Upper lobe of left lung (tissue), 6 donors: ENCODE measurements at regions not wholly inside any gene's neighbourhood (a gene's known extent, or its start where the extent isn't known, plus 50 kb on each side); places are given as distances from the start of the nearest gene placed in this dataset.
A peak's percentile ranks its signal among the peaks of the same experiment; 100 is the strongest.
"Not testable (repeated sequence)": the region's sequence is repeated elsewhere in the genome, so short reads cannot be mapped to it uniquely, and the experiment has no call there.

ENCODE experiments used
- ATAC-seq, 2 donors: fragments of 200-7000 bp; cut with Tn5 transposase; one replicate each; pipeline ENCODE4 v1.9.1; 2022; ENCODE audit warnings: mild to moderate bottlenecking in 2 of 2, moderate library complexity in 2 of 2; ENCODE audit not compliant: low FRiP score in 2 of 2
- DNase-seq, 2 donors: peaks; one replicate each; pipeline ENCODE4 v3.0.0-alpha.2; 2019 to 2020
- H3K27ac ChIP-seq, 4 donors: fragments of 200-600 bp; sonication (generic); one replicate each; pipeline ENCODE4 v1.5.1; 2016 to 2019
- H3K27me3 ChIP-seq, 4 donors: fragments of 200-600 bp; sonication (generic); one replicate each; pipeline ENCODE4 v1.5.1; 2017 to 2019
- H3K36me3 ChIP-seq, 4 donors: fragments of 200-600 bp; sonication (generic); one replicate each; pipeline ENCODE4 v1.5.1; 2016 to 2019
- H3K4me1 ChIP-seq, 4 donors: fragments of 200-600 bp; sonication (generic); one replicate each; pipeline ENCODE4 v1.5.1; 2018 to 2019
- H3K4me3 ChIP-seq, 4 donors: fragments of 200-600 bp; sonication (generic); one replicate each; pipeline ENCODE4 v1.5.1; 2017 to 2019; ENCODE audit warnings: mild to moderate bottlenecking in 2 of 4, moderate library complexity in 1 of 4
- H3K9me3 ChIP-seq, 4 donors: fragments of 200-600 bp; sonication (generic); one replicate each; pipeline ENCODE4 v1.5.1; 2018 to 2019
- CTCF ChIP-seq, 6 experiments: fragments of 450-650 bp in 4 of 6; fragments of 200-600 bp in 2 of 6; sonication (generic) in 2 of 6; IDR thresholded peaks; one replicate each; pipeline ENCODE4 v1.5.1; 2016 to 2019; ENCODE audit warnings: antibody characterized with exemption in 6 of 6
- EP300 ChIP-seq, 4 donors: sonication (generic); formaldehyde crosslinking; IDR thresholded peaks; one replicate each; pipeline ENCODE4 v1.5.1; 2017; ENCODE audit warnings: antibody characterized with exemption in 4 of 4, control low read depth in 2 of 4
- POLR2A ChIP-seq, 4 donors: fragments of 450-650 bp; IDR thresholded peaks; one replicate each; pipeline ENCODE4 v1.5.1; 2016 to 2017; ENCODE audit warnings: antibody characterized with exemption in 4 of 4, mild to moderate bottlenecking in 2 of 4
- POLR2AphosphoS5 ChIP-seq, 2 donors: sonication (generic); formaldehyde crosslinking; IDR thresholded peaks; one replicate each; pipeline ENCODE4 v1.5.1; 2017; ENCODE audit warnings: antibody characterized with exemption in 2 of 2
- WGBS, 2 donors: methylation state at CpG; one replicate each; pipeline ENCODE4 v1.1.5; 2017 to 2018; 5-methylcytosine and 5-hydroxymethylcytosine counted together
- donor health status: DM: no; HTN: no; CAD: no; lungs with moderate emphysema.
- donor health status: DM: no; HTN: yes; CAD: no; lungs with severe emphysema.

- Histone ChIP-seq H3K4me1 (no peaks in the 10 kb centered on the region), H3K27me3 (no peaks in the 10 kb centered on the region), H3K36me3 (no peaks in the 10 kb centered on the region), H3K9me3 (peaks cover 0 to 10% (median 2%) of the 10 kb centered on the region in 4 donors), H3K4me3 (no peak overlapping the region), H3K27ac (no peak overlapping the region)
- TF ChIP-seq CTCF (IDR thresholded peaks at IDR 0.05) (no peak), POLR2A (IDR thresholded peaks at IDR 0.05) (no peak), POLR2AphosphoS5 (IDR thresholded peaks at IDR 0.05) (no peak), EP300 (IDR thresholded peaks at IDR 0.05) (no peak)
- WGBS, 2 donors, result 51 to 82% methylated on average over 2 of the region's 2 CpGs
- DNase-seq (no peak), ATAC-seq (no peak)
Observed at GRCh38 chr5:100110497-100110896, 424.7 kb upstream of the FAM174A start.

GRCh38 chr5:100108883-100109282, 426.3 kb upstream of the FAM174A start:
- no peak overlapping the region for H3K27ac ChIP-seq
- WGBS, 2 donors, result 78 to 89% methylated on average over 3 of the region's 3 CpGs
- TF ChIP-seq POLR2AphosphoS5 (IDR thresholded peaks at IDR 0.05), result no peak
- no peak for TF ChIP-seq EP300 (IDR thresholded peaks at IDR 0.05)
- no peak for TF ChIP-seq CTCF (IDR thresholded peaks at IDR 0.05)
- TF ChIP-seq POLR2A (IDR thresholded peaks at IDR 0.05), result no peak
- no peaks in the 10 kb centered on the region for H3K27me3 ChIP-seq
- ATAC-seq (no peak), DNase-seq (no peak)
- H3K4me3 ChIP-seq, result no peak overlapping the region
- no peaks in the 10 kb centered on the region for H3K36me3 ChIP-seq
- H3K4me1 ChIP-seq, result no peaks in the 10 kb centered on the region
- peaks cover 0 to 10% (median 2%) of the 10 kb centered on the region in 4 donors for H3K9me3 ChIP-seq

GRCh38 chr5:100103592-100104119, 431.5 kb upstream of the FAM174A start:
- not testable (repeated sequence) for H3K4me3 ChIP-seq, H3K27me3 ChIP-seq, H3K36me3 ChIP-seq, H3K4me1 ChIP-seq, H3K27ac ChIP-seq, ATAC-seq, H3K9me3 ChIP-seq, DNase-seq
- 65 to 67% methylated on average over 1 of the region's 1 CpG for WGBS, 2 donors

DNA sequence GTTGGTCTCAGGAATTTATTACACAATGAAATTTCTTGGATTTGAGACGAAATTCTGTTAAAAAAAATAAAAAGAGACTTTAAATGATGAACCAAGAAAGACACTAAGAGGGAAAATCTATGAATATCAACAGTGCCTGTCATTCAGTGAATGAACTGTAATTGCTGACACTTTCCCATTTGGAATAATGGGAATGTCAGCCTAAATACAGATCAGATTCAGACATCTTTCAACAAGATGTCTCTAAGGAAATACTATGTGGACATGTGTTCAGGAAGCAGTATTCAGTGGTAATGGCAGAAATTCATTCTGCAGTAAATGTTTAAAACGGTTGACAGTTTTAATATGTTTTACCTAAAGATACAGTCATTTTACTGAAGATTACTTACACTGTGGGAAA, 433.7 kb upstream of the FAM174A start:
- not testable (repeated sequence) for H3K4me3 ChIP-seq, H3K4me1 ChIP-seq, H3K27me3 ChIP-seq, H3K9me3 ChIP-seq, H3K27ac ChIP-seq, H3K36me3 ChIP-seq, ATAC-seq, DNase-seq
- WGBS, 2 donors, result 43 to 49% methylated on average over 2 of the region's 2 CpGs

GRCh38 chr5:100096328-100096727, 438.8 kb upstream of the FAM174A start:
- H3K36me3 ChIP-seq, ATAC-seq, H3K4me3 ChIP-seq, DNase-seq, H3K4me1 ChIP-seq, H3K27ac ChIP-seq, H3K27me3 ChIP-seq, H3K9me3 ChIP-seq: not testable (repeated sequence)

DNA sequence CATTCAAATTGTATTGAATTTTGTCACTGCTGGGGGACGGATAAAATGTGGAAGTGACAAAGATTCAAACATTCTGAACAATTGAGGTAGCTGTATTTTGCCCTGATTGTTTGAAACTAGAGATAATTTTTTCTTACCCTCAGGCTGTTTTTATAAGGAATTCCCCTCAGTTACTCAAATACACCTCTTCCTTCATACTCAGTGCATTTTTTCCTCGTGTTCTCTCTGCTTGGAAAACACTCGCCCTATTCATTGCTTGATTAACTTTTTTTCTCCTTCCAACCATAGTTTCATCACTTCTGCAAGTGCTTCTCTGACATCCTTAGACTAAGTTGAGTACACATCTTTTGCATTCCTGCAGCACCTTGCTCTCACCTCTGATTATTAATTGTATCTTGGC, 454.5 kb upstream of the FAM174A start:
- DNase-seq, H3K27ac ChIP-seq, ATAC-seq, H3K4me1 ChIP-seq, H3K4me3 ChIP-seq, H3K27me3 ChIP-seq, H3K9me3 ChIP-seq, H3K36me3 ChIP-seq: not testable (repeated sequence)
- WGBS, 2 donors, result 32 to 50% methylated on average over 3 of the region's 3 CpGs

GRCh38 chr5:100079163-100079562, 456.0 kb upstream of the FAM174A start:
- not testable (repeated sequence) for H3K4me3 ChIP-seq, H3K9me3 ChIP-seq, H3K4me1 ChIP-seq, DNase-seq, H3K27ac ChIP-seq, H3K36me3 ChIP-seq, H3K27me3 ChIP-seq, ATAC-seq
- WGBS, 2 donors, result 50 to 67% methylated on average over 1 of the region's 1 CpG

DNA sequence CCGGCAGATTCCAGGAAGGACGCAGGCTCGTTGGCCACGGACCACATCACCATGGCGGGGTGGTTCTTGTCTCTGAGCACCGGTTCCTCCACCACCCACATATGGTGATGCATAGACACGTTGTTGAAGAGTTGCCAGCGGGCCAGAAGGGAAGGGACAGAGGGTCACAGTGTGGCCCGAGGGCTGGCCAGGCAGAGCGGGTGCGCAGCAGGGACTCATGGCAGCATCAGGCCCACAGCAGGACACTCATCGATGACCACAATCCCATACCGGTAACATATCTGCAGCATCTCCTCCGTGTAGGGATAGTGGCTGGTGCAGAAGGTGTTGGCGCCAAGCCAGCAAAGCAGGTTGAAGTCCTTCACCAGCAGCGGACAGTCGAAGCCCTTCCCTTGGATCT, 469.2 kb upstream of the FAM174A start:
- H3K4me1 ChIP-seq, H3K36me3 ChIP-seq, H3K4me3 ChIP-seq, H3K27ac ChIP-seq, H3K9me3 ChIP-seq, H3K27me3 ChIP-seq: not testable (repeated sequence)
- ATAC-seq (peak; percentile 40 to 49), DNase-seq (peak in 1 of 2 donors; percentile 30)
- WGBS, 2 donors, result 92 to 100% methylated on average over 2 to 14 of the region's 17 CpGs
